SK-N-SH treated with all-trans-retinoic acid at 6 μM for 48 hours (cell line): ENCODE measurements at regions not wholly inside any gene's neighbourhood (a gene's known extent, or its start where the extent isn't known, plus 50 kb on each side); places are given as distances from the start of the nearest gene placed in this dataset.

Experiments used
- ATAC-seq: fragments of 200-7000 bp; cut with Tn5 transposase; 3 replicates; pipeline ENCODE4 v1.9.1; 2020; ENCODE audit warnings: mild to moderate bottlenecking, moderate library complexity
- ARNTL ChIP-seq: fragments of 450-650 bp; formaldehyde crosslinking; IDR thresholded peaks from 2 replicates; pipeline ENCODE4 v1.5.0; 2020; ENCODE audit warnings: low read depth, mild to moderate bottlenecking, moderate library complexity, borderline replicate concordance
- BACH2 ChIP-seq: fragments of 250-450 bp; sonication (Bioruptor Pico); IDR thresholded peaks from 2 replicates; pipeline ENCODE4 v1.9.0; 2021; ENCODE audit warnings: mild to moderate bottlenecking, borderline replicate concordance
- CREB5 ChIP-seq: fragments of 250-450 bp; sonication (Bioruptor Pico); IDR thresholded peaks from 2 replicates; pipeline ENCODE4 v1.5.1; 2020; ENCODE audit warnings: low read depth, mild to moderate bottlenecking, moderate library complexity
- CSDC2 ChIP-seq: fragments of 250-450 bp; sonication (Bioruptor Pico); IDR thresholded peaks from 2 replicates; pipeline ENCODE4 v1.5.0; 2020; ENCODE audit warnings: mild to moderate bottlenecking, moderate library complexity
- CSRNP3 ChIP-seq: fragments of 250-450 bp; sonication (Bioruptor Pico); IDR thresholded peaks from 2 replicates; pipeline ENCODE4 v1.5.1; 2021; ENCODE audit warnings: mild to moderate bottlenecking, moderate library complexity
- ESRRG ChIP-seq: fragments of 250-450 bp; sonication (Bioruptor Pico); IDR thresholded peaks from 2 replicates; pipeline ENCODE4 v1.6.1; 2021; ENCODE audit warnings: mild to moderate bottlenecking
- GLIS3 ChIP-seq: fragments of 250-450 bp; sonication (Bioruptor Pico); IDR thresholded peaks from 2 replicates; pipeline ENCODE4 v1.5.0; 2020; ENCODE audit warnings: mild to moderate bottlenecking, moderate library complexity
- ISL1 ChIP-seq: fragments of 250-450 bp; sonication (Bioruptor Pico); IDR thresholded peaks from 2 replicates; pipeline ENCODE4 v2.1.2; 2022; ENCODE audit warnings: mild to moderate bottlenecking, moderate library complexity
- OSR1 ChIP-seq: fragments of 250-450 bp; sonication (Bioruptor Pico); IDR thresholded peaks from 2 replicates; pipeline ENCODE4 v1.8.0; 2022; ENCODE audit warnings: moderate library complexity, mild to moderate bottlenecking, inconsistent platforms
- PATZ1 ChIP-seq: fragments of 250-450 bp; sonication (Bioruptor Pico); IDR thresholded peaks from 2 replicates; pipeline ENCODE4 v1.8.0; 2020; ENCODE audit warnings: mild to moderate bottlenecking, moderate library complexity, borderline replicate concordance
- POU6F1 ChIP-seq: fragments of 250-450 bp; sonication (Bioruptor Pico); IDR thresholded peaks from 2 replicates; pipeline ENCODE4 v1.8.0; 2021; ENCODE audit warnings: low read depth, mild to moderate bottlenecking, moderate library complexity, borderline replicate concordance
- PPARA ChIP-seq: fragments of 250-450 bp; sonication (Bioruptor Pico); IDR thresholded peaks from 2 replicates; pipeline ENCODE4 v1.5.0; 2020; ENCODE audit warnings: mild to moderate bottlenecking, borderline replicate concordance
- RARB ChIP-seq: fragments of 250-450 bp; sonication (Bioruptor Pico); IDR thresholded peaks from 2 replicates; pipeline ENCODE4 v1.8.0; 2021; ENCODE audit warnings: mild to moderate bottlenecking, moderate library complexity
- SNAI2 ChIP-seq: fragments of 250-450 bp; sonication (Bioruptor Pico); IDR thresholded peaks from 2 replicates; pipeline ENCODE4 v1.5.0; 2020; ENCODE audit warnings: mild to moderate bottlenecking, moderate library complexity
- TCF4 ChIP-seq: fragments of 250-450 bp; sonication (Bioruptor Pico); IDR thresholded peaks from 2 replicates; pipeline ENCODE4 v1.8.0; 2021; ENCODE audit warnings: mild to moderate bottlenecking, moderate library complexity, borderline replicate concordance
- TOX ChIP-seq: fragments of 250-450 bp; sonication (Bioruptor Pico); IDR thresholded peaks from 2 replicates; pipeline ENCODE4 v1.8.0; 2021; ENCODE audit warnings: mild to moderate bottlenecking, moderate library complexity, borderline replicate concordance
- TSHZ2 ChIP-seq: fragments of 250-450 bp; sonication (Bioruptor Pico); IDR thresholded peaks from 2 replicates; pipeline ENCODE4 v1.5.0; 2020; ENCODE audit warnings: mild to moderate bottlenecking, moderate library complexity
- ZC3H10 ChIP-seq: fragments of 250-450 bp; sonication (Bioruptor Pico); IDR thresholded peaks from 2 replicates; pipeline ENCODE4 v1.5.1; 2021; ENCODE audit warnings: mild to moderate bottlenecking, moderate library complexity
- ZFP3 ChIP-seq: fragments of 250-450 bp; sonication (Bioruptor Pico); IDR thresholded peaks from 2 replicates; pipeline ENCODE4 v1.5.0; 2020; ENCODE audit warnings: mild to moderate bottlenecking, moderate library complexity
- ZFP30 ChIP-seq: fragments of 450-650 bp; formaldehyde crosslinking; IDR thresholded peaks from 2 replicates; pipeline ENCODE4 v1.5.0; 2022; ENCODE audit warnings: mild to moderate bottlenecking, moderate library complexity
- ZNF70 ChIP-seq: fragments of 450-650 bp; formaldehyde crosslinking; IDR thresholded peaks from 2 replicates; pipeline ENCODE4 v1.5.0; 2020; ENCODE audit warnings: mild to moderate bottlenecking, moderate library complexity
- ZNF8 ChIP-seq: fragments of 450-650 bp; formaldehyde crosslinking; IDR thresholded peaks from 2 replicates; pipeline ENCODE4 v1.5.0; 2020; ENCODE audit warnings: mild to moderate bottlenecking, moderate library complexity

- no peak; the same call in 2 of the 3 replicates for ATAC-seq
- no peak for TF ChIP-seq CSRNP3 (CRISPR knock-in tag)
- TF ChIP-seq POU6F1 (CRISPR knock-in tag) = no peak
- TF ChIP-seq CREB5 (CRISPR knock-in tag) = no peak
- TF ChIP-seq ZFP3 = no peak
- no peak for TF ChIP-seq BACH2 (CRISPR knock-in tag)
- TF ChIP-seq ISL1 (CRISPR knock-in tag) = no peak
- TF ChIP-seq ZC3H10 (CRISPR knock-in tag) = no peak
- TF ChIP-seq TOX (CRISPR knock-in tag) = no peak
- no peak for TF ChIP-seq ZFP30 (CRISPR knock-in tag)
- TF ChIP-seq CSDC2 = no peak
- no peak for TF ChIP-seq SNAI2
- TF ChIP-seq GLIS3 (CRISPR knock-in tag) = no peak
- no peak for TF ChIP-seq PPARA (CRISPR knock-in tag)
- no peak for TF ChIP-seq RARB
- no peak for TF ChIP-seq ZNF70 (CRISPR knock-in tag)
- no peak for TF ChIP-seq TCF4
- no peak for TF ChIP-seq ESRRG (CRISPR knock-in tag)
- no peak for TF ChIP-seq PATZ1
- TF ChIP-seq TSHZ2 (CRISPR knock-in tag) = no peak
- no peak for TF ChIP-seq OSR1 (CRISPR knock-in tag)
These were observed 247.1 kb downstream of the NPHP4 start for GRCh38 chr1:5744911-5745799.

- TF ChIP-seq CREB5 (CRISPR knock-in tag) (no peak), ESRRG (CRISPR knock-in tag) (no peak), ZNF8 (CRISPR knock-in tag) (no peak), BACH2 (CRISPR knock-in tag) (no peak), GLIS3 (CRISPR knock-in tag) (no peak), ZC3H10 (CRISPR knock-in tag) (no peak), ARNTL (no peak), TCF4 (no peak), ZNF70 (CRISPR knock-in tag) (no peak), PPARA (CRISPR knock-in tag) (no peak)
- ATAC-seq = no peak
These were observed 247.9 kb downstream of the NPHP4 start for GRCh38 chr1:5744341-5744740.
